Activated CD8-positive, alpha-beta memory T cell treated with anti-CD3 and anti-CD28 coated beads, Interleukin-2, amount 50 U/mL, for 24 hours (primary cell): ENCODE measurements at regions not wholly inside any gene's neighbourhood (a gene's known extent, or its start where the extent isn't known, plus 50 kb on each side); places are given as distances from the start of the nearest gene placed in this dataset.

Source experiments
- DNase-seq: peaks from one replicate; pipeline ENCODE4 v3.0.0-alpha.2; 2020; ENCODE audit errors: extremely low read depth

DNA sequence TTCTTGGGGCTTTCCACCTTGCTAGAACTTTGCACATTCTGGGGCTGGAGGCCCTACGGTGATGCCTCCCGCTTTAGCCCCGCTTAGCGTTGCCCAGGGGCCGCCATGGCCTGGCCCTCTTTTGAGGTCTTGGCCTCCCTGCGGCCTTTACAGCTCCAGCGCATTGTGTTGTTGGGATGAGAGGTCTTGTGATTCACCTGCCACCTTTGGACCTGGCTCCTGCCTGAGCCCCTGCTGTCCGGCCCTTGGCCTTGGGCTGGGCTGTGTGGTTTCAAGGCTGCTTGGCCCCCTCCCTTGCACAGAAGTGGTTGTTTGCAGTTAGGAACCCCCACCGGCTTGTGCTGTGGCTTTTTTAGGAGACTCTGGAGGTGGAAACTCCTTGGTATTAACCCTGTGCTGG lies 61.0 kb upstream of the CDH4 start:
- no peak for DNase-seq

DNA sequence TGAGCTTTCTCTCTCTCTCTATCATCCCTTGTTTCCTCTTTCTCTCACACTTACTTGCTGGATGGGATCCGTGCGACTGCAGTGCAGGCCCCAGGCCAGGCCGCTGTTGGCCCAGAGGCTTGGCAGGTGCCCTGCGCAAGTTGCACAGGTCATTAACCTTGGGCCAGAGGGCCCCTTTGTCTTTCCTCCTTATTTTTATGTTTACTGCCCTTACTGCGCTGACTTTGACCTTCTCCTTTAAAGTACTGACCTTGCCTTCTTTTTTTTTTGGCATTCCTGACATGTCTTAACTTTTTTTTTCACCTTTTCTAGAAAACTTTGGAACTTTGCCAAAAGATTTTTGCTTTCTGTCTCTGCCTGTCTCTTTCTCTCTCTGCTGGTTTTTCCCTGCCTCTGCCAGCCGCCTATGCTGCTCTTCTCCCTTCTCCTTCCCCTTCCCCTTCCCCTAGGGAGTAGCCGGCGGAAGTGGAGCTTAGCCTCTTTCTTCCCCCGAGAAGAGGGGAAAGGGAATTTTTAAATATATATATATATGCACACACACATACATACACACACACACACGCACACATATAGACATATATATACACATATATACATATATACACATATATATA lies 59.6 kb upstream of the CDH4 start:
- DNase-seq: no peak

DNA sequence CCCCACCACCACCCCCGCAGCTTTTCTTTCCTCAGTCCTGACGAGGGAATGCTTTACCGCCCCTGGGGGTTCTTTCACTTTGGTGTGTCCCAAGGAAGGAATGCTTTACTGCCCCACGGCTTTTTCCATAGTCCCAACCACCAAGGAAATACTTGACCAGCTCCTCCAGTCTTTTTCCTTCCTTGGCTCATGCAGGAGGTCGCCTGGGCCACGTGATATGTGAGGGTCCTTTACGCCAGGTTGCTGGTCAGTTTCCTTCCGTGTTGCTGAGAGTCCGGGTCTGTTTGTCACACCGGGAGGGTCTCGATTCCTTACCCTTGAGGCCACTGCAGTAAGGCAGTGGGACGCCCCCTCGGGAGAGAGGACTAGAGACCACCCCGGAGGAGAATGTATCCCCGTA lies 58.9 kb upstream of the CDH4 start:
- no peak for DNase-seq
